K562 (cell line): ENCODE measurements at regions not wholly inside any gene's neighbourhood (a gene's known extent, or its start where the extent isn't known, plus 50 kb on each side); places are given as distances from the start of the nearest gene placed in this dataset.

Experiments used
- CBX1 ChIP-seq: sonication (generic); IDR thresholded peaks from 2 replicates; pipeline ENCODE4 v1.6.1; 2016; ENCODE audit warnings: antibody characterized with exemption, low read depth, mild to moderate bottlenecking
- CTCF ChIP-seq, 3 experiments: IDR thresholded peaks in 2 of 3; conservative IDR thresholded peaks in 1 of 3; 2 replicates each; pipeline ENCODE4 v1.5.1; 2011 to 2012; ENCODE audit warnings: low read length in 3 of 3, mild to moderate bottlenecking in 3 of 3, control low read depth in 2 of 3, improper control_type of control experiment in 1 of 3, inconsistent platforms in 1 of 3, low read depth in 1 of 3, mixed read lengths in 1 of 3, moderate library complexity in 1 of 3; ENCODE audit not compliant: insufficient read depth in 2 of 3
- EP300 ChIP-seq: IDR thresholded peaks from 2 replicates; pipeline ENCODE4 v1.6.1; 2012; ENCODE audit warnings: low read length, improper control_type of control experiment
- EZH2 ChIP-seq: IDR thresholded peaks from 2 replicates; pipeline ENCODE4 v1.6.1; 2012; ENCODE audit warnings: low read depth, mild to moderate bottlenecking, inconsistent platforms, low read length, borderline replicate concordance
- FOXM1 ChIP-seq, 2 experiments: fragments of 450-650 bp in 1 of 2; sonication (generic) in 1 of 2; formaldehyde crosslinking in 1 of 2; IDR thresholded peaks; 2 replicates each; pipeline versions ENCODE4 v1.6.1 to v1.9.0; 2017 to 2022; ENCODE audit warnings: low read depth in 2 of 2, mild to moderate bottlenecking in 2 of 2, missing genetic modification reagents in 1 of 2, moderate library complexity in 1 of 2
- HMG20A ChIP-seq: fragments of 450-650 bp; formaldehyde crosslinking; conservative IDR thresholded peaks from 2 replicates; pipeline ENCODE4 v1.4.0; 2020; ENCODE audit warnings: mild to moderate bottlenecking, mixed read lengths
- RAD21 ChIP-seq, 2 experiments: fragments of 250-450 bp in 1 of 2; fragments of 450-650 bp in 1 of 2; sonication (Bioruptor Pico) in 1 of 2; formaldehyde crosslinking in 1 of 2; IDR thresholded peaks in 1 of 2; conservative IDR thresholded peaks in 1 of 2; 2 replicates each; pipeline versions ENCODE4 v1.4.0 to v1.8.0; 2020 to 2022; ENCODE audit warnings: mild to moderate bottlenecking in 2 of 2, moderate library complexity in 1 of 2
- TAF1 ChIP-seq: IDR thresholded peaks from 2 replicates; pipeline ENCODE4 v1.6.1; 2011; ENCODE audit warnings: mild to moderate bottlenecking, low read length, moderate library complexity; ENCODE audit not compliant: insufficient read depth, control insufficient read depth, severe bottlenecking; ENCODE audit errors: extremely low read depth
- TRIM28 ChIP-seq: fragments of 450-650 bp; IDR thresholded peaks from 2 replicates; pipeline ENCODE4 v1.6.1; 2017
- ZNF146 ChIP-seq: IDR thresholded peaks from one replicate; pipeline ENCODE4 v1.6.1; 2018; ENCODE audit warnings: missing compliant biosample characterization; ENCODE audit not compliant: unreplicated experiment
- ZNF41 ChIP-seq: fragments of 250-450 bp; sonication (Bioruptor Pico); conservative IDR thresholded peaks from 2 replicates; pipeline ENCODE4 v1.4.0; 2020; ENCODE audit warnings: mild to moderate bottlenecking

- TF ChIP-seq TRIM28 (no peak), ZNF41 (CRISPR knock-in tag) (no peak), TAF1 (no peak), RAD21 (CRISPR knock-in tag; conservative IDR thresholded peaks at IDR 0.05 in 1 of 2, IDR thresholded peaks at IDR 0.05 in 1 of 2) (no peak), ZNF146 (no peak), CTCF (IDR thresholded peaks at IDR 0.05 in 2 of 3, conservative IDR thresholded peaks at IDR 0.05 in 1 of 3; ENCODE audit: insufficient read depth in 2 of 3, low read depth in 1 of 3, low read length in 3 of 3) (no peak), EZH2 (no peak), EP300 (no peak), CBX1 (no peak), HMG20A (CRISPR knock-in tag) (no peak), FOXM1 (IDR thresholded peaks at IDR 0.05; ENCODE audit: low read depth) (no peak), FOXM1 (CRISPR knock-in tag; IDR thresholded peaks at IDR 0.05; ENCODE audit: low read depth) (no peak)
Observed at GRCh38 chr1:228872080-228872479, 136.8 kb downstream of the RHOU start.
